Suprapubic skin (tissue), 3 donors: ENCODE measurements at regions not wholly inside any gene's neighbourhood (a gene's known extent, or its start where the extent isn't known, plus 50 kb on each side); places are given as distances from the start of the nearest gene placed in this dataset.
"Not testable (repeated sequence)": the region's sequence is repeated elsewhere in the genome, so short reads cannot be mapped to it uniquely, and the experiment has no call there.

Source experiments
- EP300 ChIP-seq: sonication (generic); formaldehyde crosslinking; IDR thresholded peaks from one replicate; pipeline ENCODE4 v1.6.1; 2017; ENCODE audit warnings: antibody characterized with exemption
- POLR2A ChIP-seq, 2 donors: fragments of 450-650 bp; IDR thresholded peaks; one replicate each; pipeline ENCODE4 v1.6.1; 2017; ENCODE audit warnings: antibody characterized with exemption in 2 of 2, mild to moderate bottlenecking in 2 of 2, moderate library complexity in 2 of 2
- TF ChIP-seq, protein P1 (sequence below), 2 donors: fragments of 200-600 bp in 1 of 2; fragments of 450-650 bp in 1 of 2; sonication (generic) in 1 of 2; IDR thresholded peaks; one replicate each; pipeline ENCODE4 v1.5.1; 2016 to 2019; ENCODE audit warnings: antibody characterized with exemption in 2 of 2, mild to moderate bottlenecking in 1 of 2, moderate library complexity in 1 of 2

DNA sequence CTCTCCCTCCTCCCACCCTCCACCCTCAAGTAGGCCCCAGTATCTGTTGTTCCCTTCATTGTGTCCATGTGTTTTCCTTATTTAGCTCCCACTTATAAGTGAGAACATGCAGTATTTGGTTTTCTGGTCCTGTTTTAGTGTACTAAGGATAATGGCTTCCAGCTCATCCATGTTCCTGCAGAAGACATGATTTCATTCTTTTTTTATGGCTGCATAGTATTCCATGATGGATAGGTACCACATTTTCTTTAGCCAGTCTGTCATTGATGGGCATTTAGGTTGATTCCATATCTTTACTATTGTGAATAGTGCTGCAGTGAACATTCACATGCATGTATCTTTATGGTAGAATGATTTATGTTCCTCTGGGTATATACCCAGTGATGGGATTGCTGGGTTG, 114.3 kb upstream of the NR3C1 start:
- TF ChIP-seq, protein P1, sequence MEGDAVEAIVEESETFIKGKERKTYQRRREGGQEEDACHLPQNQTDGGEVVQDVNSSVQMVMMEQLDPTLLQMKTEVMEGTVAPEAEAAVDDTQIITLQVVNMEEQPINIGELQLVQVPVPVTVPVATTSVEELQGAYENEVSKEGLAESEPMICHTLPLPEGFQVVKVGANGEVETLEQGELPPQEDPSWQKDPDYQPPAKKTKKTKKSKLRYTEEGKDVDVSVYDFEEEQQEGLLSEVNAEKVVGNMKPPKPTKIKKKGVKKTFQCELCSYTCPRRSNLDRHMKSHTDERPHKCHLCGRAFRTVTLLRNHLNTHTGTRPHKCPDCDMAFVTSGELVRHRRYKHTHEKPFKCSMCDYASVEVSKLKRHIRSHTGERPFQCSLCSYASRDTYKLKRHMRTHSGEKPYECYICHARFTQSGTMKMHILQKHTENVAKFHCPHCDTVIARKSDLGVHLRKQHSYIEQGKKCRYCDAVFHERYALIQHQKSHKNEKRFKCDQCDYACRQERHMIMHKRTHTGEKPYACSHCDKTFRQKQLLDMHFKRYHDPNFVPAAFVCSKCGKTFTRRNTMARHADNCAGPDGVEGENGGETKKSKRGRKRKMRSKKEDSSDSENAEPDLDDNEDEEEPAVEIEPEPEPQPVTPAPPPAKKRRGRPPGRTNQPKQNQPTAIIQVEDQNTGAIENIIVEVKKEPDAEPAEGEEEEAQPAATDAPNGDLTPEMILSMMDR (IDR thresholded peaks at IDR 0.05), result not testable (repeated sequence)
- not testable (repeated sequence) for TF ChIP-seq EP300; POLR2A (IDR thresholded peaks at IDR 0.05)
